ENCODE measurements at regions not wholly inside any gene's neighbourhood (a gene's known extent, or its start where the extent isn't known, plus 50 kb on each side); places are given as distances from the start of the nearest gene placed in this dataset.
"Not testable (repeated sequence)": the region's sequence is repeated elsewhere in the genome, so short reads cannot be mapped to it uniquely, and the experiment has no call there.

GRCh38 chr9:99491408-99492158, 269.5 kb downstream of the SEC61B start:
- no peak overlapping the region for H3K27ac ChIP-seq
- H3K4me2 ChIP-seq (ENCODE audit: unreplicated experiment) = no peak overlapping the region
- in situ Hi-C loops (cut with MboI) = no loop called here
- no peaks in the 10 kb centered on the region for H3K9me2 ChIP-seq (ENCODE audit: insufficient read depth)
- no peak overlapping the region for H3K9ac ChIP-seq
- no peaks in the 10 kb centered on the region for H4K20me1 ChIP-seq (ENCODE audit: insufficient read depth)
- no peaks in the 10 kb centered on the region for H3K79me2 ChIP-seq (ENCODE audit: insufficient read depth)
- H3F3A ChIP-seq (ENCODE audit: insufficient read depth) = peaks cover 11% of the 10 kb centered on the region
- H2AFZ ChIP-seq = no peak overlapping the region
- H3K4me1 ChIP-seq (ENCODE audit: insufficient read depth) = peaks cover 12% of the 10 kb centered on the region
- no peaks in the 10 kb centered on the region for H3K9me3 ChIP-seq (ENCODE audit: low read depth)
- 60 to 63% methylated on average over 10 of the region's 10 CpGs for WGBS, 2 experiments (ENCODE audit: low coverage in 1 of 2, low lambda C conversion rate in 2 of 2, missing lambda C conversion rate in 2 of 2)
- no peak for TF ChIP-seq EZH2 (IDR thresholded peaks at IDR 0.05; ENCODE audit: insufficient read depth, poor library complexity, severe bottlenecking)
- no peak for TF ChIP-seq EZH2phosphoT487 (IDR thresholded peaks at IDR 0.05; ENCODE audit: insufficient read depth, low read depth)
- H3K4me3 ChIP-seq = no peak overlapping the region
- DNase-seq = peak; percentile 47
- H3K36me3 ChIP-seq (ENCODE audit: low read depth) = no peaks in the 10 kb centered on the region
- H3K27me3 ChIP-seq (replicated peaks; ENCODE audit: insufficient read depth) = no peaks in the 10 kb centered on the region

GRCh38 chr9:99497641-99498040, 275.6 kb downstream of the SEC61B start:
- DNase-seq = no peak
- H3F3A ChIP-seq (ENCODE audit: insufficient read depth) = no peaks in the 10 kb centered on the region
- H3K9me3 ChIP-seq (ENCODE audit: low read depth) = no peaks in the 10 kb centered on the region
- 67 to 72% methylated on average over 2 of the region's 2 CpGs for WGBS, 2 experiments (ENCODE audit: low coverage in 1 of 2, low lambda C conversion rate in 2 of 2, missing lambda C conversion rate in 2 of 2)
- in situ Hi-C loops (cut with MboI) = no loop called here
- no peak overlapping the region for H3K4me3 ChIP-seq
- no peaks in the 10 kb centered on the region for H3K36me3 ChIP-seq (ENCODE audit: low read depth)
- no peaks in the 10 kb centered on the region for H4K20me1 ChIP-seq (ENCODE audit: insufficient read depth)
- no peaks in the 10 kb centered on the region for H3K4me1 ChIP-seq (ENCODE audit: insufficient read depth)
- H3K4me2 ChIP-seq (ENCODE audit: unreplicated experiment) = no peak overlapping the region
- no peaks in the 10 kb centered on the region for H3K79me2 ChIP-seq (ENCODE audit: insufficient read depth)
- TF ChIP-seq EZH2phosphoT487 (IDR thresholded peaks at IDR 0.05; ENCODE audit: insufficient read depth, low read depth) (no peak), EZH2 (IDR thresholded peaks at IDR 0.05; ENCODE audit: insufficient read depth, poor library complexity, severe bottlenecking) (no peak)
- H2AFZ ChIP-seq = no peak overlapping the region
- no peaks in the 10 kb centered on the region for H3K9me2 ChIP-seq (ENCODE audit: insufficient read depth)
- H3K27ac ChIP-seq = no peak overlapping the region
- H3K27me3 ChIP-seq (replicated peaks; ENCODE audit: insufficient read depth) = no peaks in the 10 kb centered on the region
- H3K9ac ChIP-seq = no peak overlapping the region

GRCh38 chr9:99498979-99499378, 276.9 kb downstream of the SEC61B start:
- H3K4me1 ChIP-seq (ENCODE audit: insufficient read depth); DNase-seq; H2AFZ ChIP-seq; H3K9me2 ChIP-seq (ENCODE audit: insufficient read depth); H3K4me3 ChIP-seq; in situ Hi-C loops (cut with MboI); H3K9ac ChIP-seq; H3K79me2 ChIP-seq (ENCODE audit: insufficient read depth); H3K36me3 ChIP-seq (ENCODE audit: low read depth); H3K27me3 ChIP-seq (replicated peaks; ENCODE audit: insufficient read depth); H3K4me2 ChIP-seq (ENCODE audit: unreplicated experiment); H4K20me1 ChIP-seq (ENCODE audit: insufficient read depth); H3K9me3 ChIP-seq (ENCODE audit: low read depth); H3K27ac ChIP-seq; H3F3A ChIP-seq (ENCODE audit: insufficient read depth): not testable (repeated sequence)
- WGBS, 2 experiments (ENCODE audit: low coverage in 1 of 2, low lambda C conversion rate in 2 of 2, missing lambda C conversion rate in 2 of 2) = 41 to 46% methylated on average over 12 to 16 of the region's 16 CpGs

DNA sequence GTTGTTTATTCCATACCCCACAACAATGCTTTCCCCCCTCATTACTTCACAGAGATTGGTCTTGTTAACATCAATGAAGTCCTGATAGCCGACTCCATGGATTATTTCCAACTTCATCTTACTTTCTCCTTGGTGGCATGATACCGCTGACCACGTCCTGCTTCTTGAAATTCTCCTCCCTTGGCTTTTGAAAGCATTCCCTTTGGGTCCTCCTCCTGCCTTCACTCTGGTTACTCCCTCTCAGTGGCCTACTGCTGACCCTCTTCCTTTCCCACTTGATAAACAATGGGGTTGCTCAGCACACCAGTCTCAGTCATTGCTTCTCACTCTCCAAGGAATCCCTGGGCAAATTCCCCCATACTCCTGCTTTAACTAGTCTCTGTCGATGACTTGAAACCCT, 283.9 kb downstream of the SEC61B start:
- H3K27me3 ChIP-seq (replicated peaks; ENCODE audit: insufficient read depth) = no peaks in the 10 kb centered on the region
- in situ Hi-C loops (cut with MboI) = no loop called here
- H3K4me3 ChIP-seq = no peak overlapping the region
- H3K4me2 ChIP-seq (ENCODE audit: unreplicated experiment) = no peak overlapping the region
- WGBS, 2 experiments (ENCODE audit: low coverage in 1 of 2, low lambda C conversion rate in 2 of 2, missing lambda C conversion rate in 2 of 2) = 69 to 80% methylated on average over 4 of the region's 4 CpGs
- H3K9ac ChIP-seq = no peak overlapping the region
- DNase-seq = no peak
- no peaks in the 10 kb centered on the region for H3K79me2 ChIP-seq (ENCODE audit: insufficient read depth)
- H3K27ac ChIP-seq = no peak overlapping the region
- no peak overlapping the region for H2AFZ ChIP-seq
- H4K20me1 ChIP-seq (ENCODE audit: insufficient read depth) = no peaks in the 10 kb centered on the region
- H3F3A ChIP-seq (ENCODE audit: insufficient read depth) = no peaks in the 10 kb centered on the region
- H3K9me3 ChIP-seq (ENCODE audit: low read depth) = no peaks in the 10 kb centered on the region
- TF ChIP-seq EZH2phosphoT487 (IDR thresholded peaks at IDR 0.05; ENCODE audit: insufficient read depth, low read depth) (no peak), EZH2 (IDR thresholded peaks at IDR 0.05; ENCODE audit: insufficient read depth, poor library complexity, severe bottlenecking) (no peak)
- H3K9me2 ChIP-seq (ENCODE audit: insufficient read depth) = no peaks in the 10 kb centered on the region
- no peaks in the 10 kb centered on the region for H3K4me1 ChIP-seq (ENCODE audit: insufficient read depth)
- no peaks in the 10 kb centered on the region for H3K36me3 ChIP-seq (ENCODE audit: low read depth)
